ENCODE measurements at regions not wholly inside any gene's neighbourhood (a gene's known extent, or its start where the extent isn't known, plus 50 kb on each side); places are given as distances from the start of the nearest gene placed in this dataset.
A peak's percentile ranks its signal among the peaks of the same experiment; 100 is the strongest.

DNA sequence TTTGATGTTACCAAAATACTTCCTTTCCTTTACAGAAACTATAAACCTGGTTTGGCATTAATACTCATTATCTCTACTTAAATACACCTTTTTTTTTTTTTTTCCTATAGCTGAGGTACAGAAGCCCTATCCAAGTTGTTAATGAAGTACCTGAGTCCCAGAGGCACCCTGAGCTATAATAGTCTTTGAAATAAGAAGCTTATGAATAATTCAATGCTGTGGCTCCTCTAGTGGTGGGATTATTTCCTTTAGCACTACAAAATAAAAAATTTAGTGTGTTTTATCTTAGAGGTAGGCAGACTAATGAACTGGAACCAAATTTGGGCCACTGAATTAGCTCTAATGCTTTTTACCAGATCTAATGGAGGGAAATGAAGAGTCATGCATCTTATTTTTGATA is 611.9 kb downstream of the EDEM1 start:
- no peaks in the 10 kb centered on the region for H3K36me3 ChIP-seq (ENCODE audit: low read depth)
- no peak overlapping the region for H2AFZ ChIP-seq
- no peaks in the 10 kb centered on the region for H3K9me2 ChIP-seq (ENCODE audit: insufficient read depth)
- no peak overlapping the region for H3K4me2 ChIP-seq
- H3K9me3 ChIP-seq (ENCODE audit: insufficient read depth, low read depth) = no peaks in the 10 kb centered on the region
- H4K20me1 ChIP-seq (ENCODE audit: insufficient read depth) = no peaks in the 10 kb centered on the region
- ChIA-PET POLR2A (ENCODE audit: unreplicated experiment) (interaction anchor here (0.5 kb wide), 1 partner anchor 230 kb away, joined by 4 read pairs; no protein-coding TSS in a partner anchor), CTCF (no interaction called here)
- H3F3A ChIP-seq (ENCODE audit: insufficient read depth, low read depth) = no peaks in the 10 kb centered on the region
- no peaks in the 10 kb centered on the region for H3K27me3 ChIP-seq (ENCODE audit: insufficient read depth, low read depth)
- TF ChIP-seq, protein P1, sequence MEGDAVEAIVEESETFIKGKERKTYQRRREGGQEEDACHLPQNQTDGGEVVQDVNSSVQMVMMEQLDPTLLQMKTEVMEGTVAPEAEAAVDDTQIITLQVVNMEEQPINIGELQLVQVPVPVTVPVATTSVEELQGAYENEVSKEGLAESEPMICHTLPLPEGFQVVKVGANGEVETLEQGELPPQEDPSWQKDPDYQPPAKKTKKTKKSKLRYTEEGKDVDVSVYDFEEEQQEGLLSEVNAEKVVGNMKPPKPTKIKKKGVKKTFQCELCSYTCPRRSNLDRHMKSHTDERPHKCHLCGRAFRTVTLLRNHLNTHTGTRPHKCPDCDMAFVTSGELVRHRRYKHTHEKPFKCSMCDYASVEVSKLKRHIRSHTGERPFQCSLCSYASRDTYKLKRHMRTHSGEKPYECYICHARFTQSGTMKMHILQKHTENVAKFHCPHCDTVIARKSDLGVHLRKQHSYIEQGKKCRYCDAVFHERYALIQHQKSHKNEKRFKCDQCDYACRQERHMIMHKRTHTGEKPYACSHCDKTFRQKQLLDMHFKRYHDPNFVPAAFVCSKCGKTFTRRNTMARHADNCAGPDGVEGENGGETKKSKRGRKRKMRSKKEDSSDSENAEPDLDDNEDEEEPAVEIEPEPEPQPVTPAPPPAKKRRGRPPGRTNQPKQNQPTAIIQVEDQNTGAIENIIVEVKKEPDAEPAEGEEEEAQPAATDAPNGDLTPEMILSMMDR (conservative IDR thresholded peaks at IDR 0.05) = peak; percentile 44; the same call in 1 of the 2 replicates
- TF ChIP-seq EZH2 (IDR thresholded peaks at IDR 0.05; ENCODE audit: low read depth) = no peak
- intact Hi-C loops (cut with micrococcal nuclease; ENCODE audit: unreplicated experiment) = no loop called here
- H3K4me3 ChIP-seq = no peak overlapping the region
- H3K4me1 ChIP-seq (replicated peaks; ENCODE audit: insufficient read depth) = peaks cover 5% of the 10 kb centered on the region; the same call in 1 of the 2 replicates
- BruUV-seq (replicated peaks) = no TSS peak
- H3K79me2 ChIP-seq (ENCODE audit: low read depth) = no peaks in the 10 kb centered on the region
- no peak for DNase-seq
- no peak overlapping the region for H3K27ac ChIP-seq

DNA sequence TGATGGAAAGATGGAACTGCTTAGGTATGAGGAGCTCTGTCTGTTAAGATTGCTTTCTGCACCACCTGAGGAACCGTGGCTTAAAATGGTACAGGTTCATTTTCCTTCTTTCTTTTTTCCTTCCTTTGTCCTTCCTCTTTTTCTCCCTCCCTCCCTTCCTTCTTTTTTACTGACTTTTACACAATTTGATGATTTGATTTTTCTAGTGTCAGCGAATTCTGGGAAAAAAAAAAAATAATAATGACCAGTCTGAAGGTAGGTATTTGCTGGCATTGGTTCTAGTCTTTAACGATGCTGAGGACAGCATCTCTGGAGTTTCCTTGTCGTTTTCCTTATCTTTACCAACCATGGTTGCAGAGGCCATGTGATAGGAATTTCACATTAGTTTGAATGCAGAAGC is 613.5 kb downstream of the EDEM1 start:
- DNase-seq = no peak
- no peak for TF ChIP-seq EZH2 (IDR thresholded peaks at IDR 0.05; ENCODE audit: low read depth)
- TF ChIP-seq, protein P1 (conservative IDR thresholded peaks at IDR 0.05) = no peak
- H3K79me2 ChIP-seq (ENCODE audit: low read depth) = no peaks in the 10 kb centered on the region
- no TSS peak for BruUV-seq (replicated peaks)
- H3K36me3 ChIP-seq (ENCODE audit: low read depth) = no peaks in the 10 kb centered on the region
- H3K4me2 ChIP-seq = no peak overlapping the region
- no peak overlapping the region for H3K4me3 ChIP-seq
- H2AFZ ChIP-seq = no peak overlapping the region
- ChIA-PET CTCF (no interaction called here), POLR2A (ENCODE audit: unreplicated experiment) (no interaction called here)
- no peaks in the 10 kb centered on the region for H3K9me2 ChIP-seq (ENCODE audit: insufficient read depth)
- H3K4me1 ChIP-seq (replicated peaks; ENCODE audit: insufficient read depth) = peaks cover 5% of the 10 kb centered on the region; the same call in 1 of the 2 replicates
- H3K27me3 ChIP-seq (ENCODE audit: insufficient read depth, low read depth) = no peaks in the 10 kb centered on the region
- H3K27ac ChIP-seq = no peak overlapping the region
- H4K20me1 ChIP-seq (ENCODE audit: insufficient read depth) = no peaks in the 10 kb centered on the region
- H3F3A ChIP-seq (ENCODE audit: insufficient read depth, low read depth) = no peaks in the 10 kb centered on the region
- H3K9me3 ChIP-seq (ENCODE audit: insufficient read depth, low read depth) = no peaks in the 10 kb centered on the region
- intact Hi-C loops (cut with micrococcal nuclease; ENCODE audit: unreplicated experiment) = no loop called here

DNA sequence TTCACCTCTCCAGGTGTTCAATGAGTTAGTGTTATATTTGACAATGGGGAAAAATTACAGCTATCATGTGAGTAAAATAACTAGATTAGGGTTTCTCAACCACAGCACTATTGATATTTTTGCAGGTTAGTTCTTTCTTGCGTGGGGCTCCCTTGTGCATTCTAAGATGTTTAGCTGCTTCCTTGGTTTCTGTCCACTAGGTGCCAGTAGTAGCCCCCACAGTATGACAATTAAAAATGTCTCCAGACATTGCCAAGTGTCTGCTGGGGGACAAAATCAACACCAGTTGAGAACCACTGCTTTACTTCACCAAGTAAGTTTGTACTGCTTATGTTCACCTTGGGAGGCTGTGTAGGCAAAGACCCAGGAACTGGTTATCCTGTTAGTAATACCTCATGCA is 618.7 kb downstream of the EDEM1 start:
- ChIA-PET CTCF (no interaction called here), POLR2A (ENCODE audit: unreplicated experiment) (no interaction called here)
- Histone ChIP-seq H3K9me2 (ENCODE audit: insufficient read depth) (no peaks in the 10 kb centered on the region), H3K27ac (no peak overlapping the region), H3K27me3 (ENCODE audit: insufficient read depth, low read depth) (no peaks in the 10 kb centered on the region), H3K79me2 (ENCODE audit: low read depth) (no peaks in the 10 kb centered on the region), H4K20me1 (ENCODE audit: insufficient read depth) (no peaks in the 10 kb centered on the region), H3K4me2 (no peak overlapping the region), H3K9me3 (ENCODE audit: insufficient read depth, low read depth) (no peaks in the 10 kb centered on the region), H3K36me3 (ENCODE audit: low read depth) (no peaks in the 10 kb centered on the region), H3F3A (ENCODE audit: insufficient read depth, low read depth) (no peaks in the 10 kb centered on the region), H2AFZ (no peak overlapping the region), H3K4me1 (replicated peaks; ENCODE audit: insufficient read depth) (no peaks in the 10 kb centered on the region), H3K4me3 (no peak overlapping the region)
- no TSS peak for BruUV-seq (replicated peaks)
- TF ChIP-seq, protein P1 (conservative IDR thresholded peaks at IDR 0.05) = peak; percentile 51; the same call in 1 of the 2 replicates
- no peak for TF ChIP-seq EZH2 (IDR thresholded peaks at IDR 0.05; ENCODE audit: low read depth)
- DNase-seq = no peak
- intact Hi-C loops (cut with micrococcal nuclease; ENCODE audit: unreplicated experiment) = no loop called here
